ENCODE measurements at regions not wholly inside any gene's neighbourhood (a gene's known extent, or its start where the extent isn't known, plus 50 kb on each side); places are given as distances from the start of the nearest gene placed in this dataset.

GRCh38 chr5:174607205-174607604 lies 117.2 kb upstream of the MSX2 start:
- Histone ChIP-seq H3K27me3 (no peaks in the 10 kb centered on the region), H3K4me1 (ENCODE audit: insufficient read depth) (peaks cover 13% of the 10 kb centered on the region), H3K9me2 (replicated peaks; ENCODE audit: insufficient read depth) (no peaks in the 10 kb centered on the region), H3K9me3 (ENCODE audit: low read depth) (no peaks in the 10 kb centered on the region), H3K36me3 (replicated peaks; ENCODE audit: insufficient read depth, low read depth) (no peaks in the 10 kb centered on the region), H3K79me2 (no peaks in the 10 kb centered on the region), H3K4me3 (no peak overlapping the region), H2AFZ (no peak overlapping the region), H4K20me1 (ENCODE audit: insufficient read depth, poor library complexity, severe bottlenecking) (no peaks in the 10 kb centered on the region), H3K27ac (peak overlapping the region; percentile 10), H3K4me2 (no peak overlapping the region)
- no peak for DNase-seq (ENCODE audit: low spot score)
- 93% methylated on average over 5 of the region's 5 CpGs for WGBS (ENCODE audit: low lambda C conversion rate, missing lambda C conversion rate)
- TF ChIP-seq EZH2phosphoT487 (IDR thresholded peaks at IDR 0.05; ENCODE audit: low read depth, severe bottlenecking, unreplicated experiment) = no peak
- TF ChIP-seq CTCF (IDR thresholded peaks at IDR 0.05; ENCODE audit: poor library complexity) = no peak
- TF ChIP-seq EZH2 (IDR thresholded peaks at IDR 0.05; ENCODE audit: borderline replicate concordance) = no peak

GRCh38 chr5:174607916-174608315 lies 116.5 kb upstream of the MSX2 start:
- Histone ChIP-seq H3K9me2 (replicated peaks; ENCODE audit: insufficient read depth) (no peaks in the 10 kb centered on the region), H3K79me2 (no peaks in the 10 kb centered on the region), H3K27ac (no peak overlapping the region), H3K4me2 (no peak overlapping the region), H3K4me3 (no peak overlapping the region), H3K9me3 (ENCODE audit: low read depth) (no peaks in the 10 kb centered on the region), H3K4me1 (ENCODE audit: insufficient read depth) (peaks cover 13% of the 10 kb centered on the region), H3K27me3 (no peaks in the 10 kb centered on the region), H2AFZ (no peak overlapping the region), H3K36me3 (replicated peaks; ENCODE audit: insufficient read depth, low read depth) (no peaks in the 10 kb centered on the region), H4K20me1 (ENCODE audit: insufficient read depth, poor library complexity, severe bottlenecking) (no peaks in the 10 kb centered on the region)
- no peak for DNase-seq (ENCODE audit: low spot score)
- WGBS (ENCODE audit: low lambda C conversion rate, missing lambda C conversion rate) = 75% methylated on average over 9 of the region's 9 CpGs
- no peak for TF ChIP-seq CTCF (IDR thresholded peaks at IDR 0.05; ENCODE audit: poor library complexity)
- TF ChIP-seq EZH2 (IDR thresholded peaks at IDR 0.05; ENCODE audit: borderline replicate concordance) = no peak
- no peak for TF ChIP-seq EZH2phosphoT487 (IDR thresholded peaks at IDR 0.05; ENCODE audit: low read depth, severe bottlenecking, unreplicated experiment)

DNA sequence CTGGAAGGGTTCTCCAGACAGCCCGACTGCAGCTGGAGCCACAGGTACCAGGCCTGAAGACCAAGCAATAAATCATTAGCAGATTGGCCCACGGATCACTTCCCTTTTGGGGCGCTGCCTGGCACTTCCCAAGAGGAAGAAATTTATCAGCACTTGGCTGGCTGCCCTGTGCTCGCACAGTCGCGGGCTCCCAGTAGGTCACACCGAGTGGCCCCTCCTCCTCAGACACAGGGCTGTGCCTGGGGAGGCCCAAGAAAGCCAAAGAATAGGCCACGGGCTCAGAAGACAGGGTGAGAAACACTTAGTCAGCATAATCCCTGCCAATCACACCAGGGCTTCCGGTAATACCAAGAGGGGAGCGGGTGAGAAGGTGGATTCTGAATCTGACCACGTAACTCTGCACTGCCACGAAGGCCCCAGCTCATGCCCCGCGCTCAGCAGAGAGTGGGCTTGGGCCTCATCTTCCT lies 115.7 kb upstream of the MSX2 start:
- Histone ChIP-seq H2AFZ (no peak overlapping the region), H3K79me2 (no peaks in the 10 kb centered on the region), H3K27me3 (no peaks in the 10 kb centered on the region), H3K4me1 (ENCODE audit: insufficient read depth) (peaks cover 13% of the 10 kb centered on the region), H4K20me1 (ENCODE audit: insufficient read depth, poor library complexity, severe bottlenecking) (no peaks in the 10 kb centered on the region), H3K27ac (no peak overlapping the region), H3K9me2 (replicated peaks; ENCODE audit: insufficient read depth) (no peaks in the 10 kb centered on the region), H3K4me2 (no peak overlapping the region), H3K4me3 (no peak overlapping the region), H3K36me3 (replicated peaks; ENCODE audit: insufficient read depth, low read depth) (no peaks in the 10 kb centered on the region), H3K9me3 (ENCODE audit: low read depth) (no peaks in the 10 kb centered on the region)
- TF ChIP-seq EZH2 (IDR thresholded peaks at IDR 0.05; ENCODE audit: borderline replicate concordance) (no peak), CTCF (IDR thresholded peaks at IDR 0.05; ENCODE audit: poor library complexity) (no peak), EZH2phosphoT487 (IDR thresholded peaks at IDR 0.05; ENCODE audit: low read depth, severe bottlenecking, unreplicated experiment) (no peak)
- DNase-seq (ENCODE audit: low spot score) = no peak
- 57% methylated on average over 14 of the region's 14 CpGs for WGBS (ENCODE audit: low lambda C conversion rate, missing lambda C conversion rate)

GRCh38 chr5:174609116-174609515 lies 115.3 kb upstream of the MSX2 start:
- no peak overlapping the region for H3K4me2 ChIP-seq
- no peak for DNase-seq (ENCODE audit: low spot score)
- 59% methylated on average over 14 of the region's 14 CpGs for WGBS (ENCODE audit: low lambda C conversion rate, missing lambda C conversion rate)
- H3K36me3 ChIP-seq (replicated peaks; ENCODE audit: insufficient read depth, low read depth) = no peaks in the 10 kb centered on the region
- no peaks in the 10 kb centered on the region for H3K79me2 ChIP-seq
- peaks cover 13% of the 10 kb centered on the region for H3K4me1 ChIP-seq (ENCODE audit: insufficient read depth)
- H3K27ac ChIP-seq = no peak overlapping the region
- H3K9me3 ChIP-seq (ENCODE audit: low read depth) = no peaks in the 10 kb centered on the region
- no peak overlapping the region for H3K4me3 ChIP-seq
- TF ChIP-seq CTCF (IDR thresholded peaks at IDR 0.05; ENCODE audit: poor library complexity) (no peak), EZH2 (IDR thresholded peaks at IDR 0.05; ENCODE audit: borderline replicate concordance) (no peak), EZH2phosphoT487 (IDR thresholded peaks at IDR 0.05; ENCODE audit: low read depth, severe bottlenecking, unreplicated experiment) (no peak)
- no peaks in the 10 kb centered on the region for H3K27me3 ChIP-seq
- no peak overlapping the region for H2AFZ ChIP-seq
- no peaks in the 10 kb centered on the region for H4K20me1 ChIP-seq (ENCODE audit: insufficient read depth, poor library complexity, severe bottlenecking)
- no peaks in the 10 kb centered on the region for H3K9me2 ChIP-seq (replicated peaks; ENCODE audit: insufficient read depth)
